Adrenal gland (tissue), 5 donors: ENCODE measurements at regions not wholly inside any gene's neighbourhood (a gene's known extent, or its start where the extent isn't known, plus 50 kb on each side); places are given as distances from the start of the nearest gene placed in this dataset.

ENCODE experiments used
- POLR2A ChIP-seq, 2 donors: fragments of 450-650 bp; IDR thresholded peaks; one replicate each; pipeline ENCODE4 v1.6.1; 2017; ENCODE audit warnings: antibody characterized with exemption in 2 of 2, mild to moderate bottlenecking in 2 of 2, moderate library complexity in 1 of 2
- TF ChIP-seq, protein P1 (sequence below), 6 experiments: fragments of 450-650 bp in 4 of 6; fragments of 200-600 bp in 2 of 6; sonication (generic) in 1 of 6; IDR thresholded peaks; 1 replicate in 5 of 6; 2 replicates in 1 of 6; pipeline versions ENCODE4 v1.5.1 to v1.8.0; 2016 to 2021; ENCODE audit warnings: antibody characterized with exemption in 6 of 6, mild to moderate bottlenecking in 2 of 6, moderate library complexity in 1 of 6
- donor health status: DM: no; HTN: no; CAD: no.

DNA sequence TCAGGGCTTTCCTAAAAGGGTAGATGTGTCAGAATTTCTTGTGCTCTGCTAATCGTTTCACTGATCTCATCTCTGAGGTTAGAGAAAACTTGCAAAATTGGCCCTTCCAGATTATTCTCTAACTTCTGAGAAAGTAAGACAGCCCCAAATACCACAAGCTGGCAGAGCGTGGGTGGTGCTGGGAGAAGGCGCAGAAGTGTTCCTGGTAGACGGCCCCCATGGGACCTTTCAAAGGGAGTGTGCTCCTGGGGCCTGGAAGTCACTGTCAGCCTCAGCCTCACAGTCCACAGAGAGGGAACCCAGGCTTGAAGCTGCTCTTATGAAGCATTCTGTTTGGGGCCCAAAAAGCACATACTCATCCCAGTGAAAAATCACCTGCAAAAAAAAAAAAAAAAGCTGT is 86.5 kb upstream of the PFN2 start:
- TF ChIP-seq, protein P1, sequence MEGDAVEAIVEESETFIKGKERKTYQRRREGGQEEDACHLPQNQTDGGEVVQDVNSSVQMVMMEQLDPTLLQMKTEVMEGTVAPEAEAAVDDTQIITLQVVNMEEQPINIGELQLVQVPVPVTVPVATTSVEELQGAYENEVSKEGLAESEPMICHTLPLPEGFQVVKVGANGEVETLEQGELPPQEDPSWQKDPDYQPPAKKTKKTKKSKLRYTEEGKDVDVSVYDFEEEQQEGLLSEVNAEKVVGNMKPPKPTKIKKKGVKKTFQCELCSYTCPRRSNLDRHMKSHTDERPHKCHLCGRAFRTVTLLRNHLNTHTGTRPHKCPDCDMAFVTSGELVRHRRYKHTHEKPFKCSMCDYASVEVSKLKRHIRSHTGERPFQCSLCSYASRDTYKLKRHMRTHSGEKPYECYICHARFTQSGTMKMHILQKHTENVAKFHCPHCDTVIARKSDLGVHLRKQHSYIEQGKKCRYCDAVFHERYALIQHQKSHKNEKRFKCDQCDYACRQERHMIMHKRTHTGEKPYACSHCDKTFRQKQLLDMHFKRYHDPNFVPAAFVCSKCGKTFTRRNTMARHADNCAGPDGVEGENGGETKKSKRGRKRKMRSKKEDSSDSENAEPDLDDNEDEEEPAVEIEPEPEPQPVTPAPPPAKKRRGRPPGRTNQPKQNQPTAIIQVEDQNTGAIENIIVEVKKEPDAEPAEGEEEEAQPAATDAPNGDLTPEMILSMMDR (IDR thresholded peaks at IDR 0.05), result no peak
- no peak for TF ChIP-seq POLR2A (IDR thresholded peaks at IDR 0.05)
